SJSA1 (cell line): ENCODE measurements at regions not wholly inside any gene's neighbourhood (a gene's known extent, or its start where the extent isn't known, plus 50 kb on each side); places are given as distances from the start of the nearest gene placed in this dataset.
"Not testable (repeated sequence)": the region's sequence is repeated elsewhere in the genome, so short reads cannot be mapped to it uniquely, and the experiment has no call there.

ENCODE experiments used
- DNase-seq, 2 experiments: peaks; one replicate each; pipeline ENCODE4 v3.0.0-alpha.2; 2015 to 2020; ENCODE audit warnings: low spot score in 2 of 2, low read depth in 1 of 2
- H3K27ac ChIP-seq: fragments of 250-450 bp; sonication (Bioruptor Pico); 2 replicates; pipeline ENCODE4 v1.5.1; 2020; ENCODE audit warnings: mild to moderate bottlenecking, moderate library complexity
- H3K27me3 ChIP-seq: fragments of 250-450 bp; sonication (Bioruptor Pico); replicated peaks from 2 replicates; pipeline ENCODE4 v1.5.1; 2020; ENCODE audit warnings: mild to moderate bottlenecking, moderate library complexity
- H3K36me3 ChIP-seq: fragments of 250-450 bp; sonication (Bioruptor Pico); 2 replicates; pipeline ENCODE4 v1.5.1; 2020; ENCODE audit warnings: mild to moderate bottlenecking
- H3K4me1 ChIP-seq: fragments of 250-450 bp; sonication (Bioruptor Pico); replicated peaks from 2 replicates; pipeline ENCODE4 v1.6.1; 2021; ENCODE audit warnings: mild to moderate bottlenecking
- H3K4me3 ChIP-seq: fragments of 250-450 bp; sonication (Bioruptor Pico); 2 replicates; pipeline ENCODE4 v1.5.1; 2020; ENCODE audit warnings: mild to moderate bottlenecking
- H3K9me3 ChIP-seq: fragments of 250-450 bp; sonication (Bioruptor Pico); replicated peaks from 2 replicates; pipeline ENCODE4 v1.5.1; 2020; ENCODE audit warnings: mild to moderate bottlenecking

DNA sequence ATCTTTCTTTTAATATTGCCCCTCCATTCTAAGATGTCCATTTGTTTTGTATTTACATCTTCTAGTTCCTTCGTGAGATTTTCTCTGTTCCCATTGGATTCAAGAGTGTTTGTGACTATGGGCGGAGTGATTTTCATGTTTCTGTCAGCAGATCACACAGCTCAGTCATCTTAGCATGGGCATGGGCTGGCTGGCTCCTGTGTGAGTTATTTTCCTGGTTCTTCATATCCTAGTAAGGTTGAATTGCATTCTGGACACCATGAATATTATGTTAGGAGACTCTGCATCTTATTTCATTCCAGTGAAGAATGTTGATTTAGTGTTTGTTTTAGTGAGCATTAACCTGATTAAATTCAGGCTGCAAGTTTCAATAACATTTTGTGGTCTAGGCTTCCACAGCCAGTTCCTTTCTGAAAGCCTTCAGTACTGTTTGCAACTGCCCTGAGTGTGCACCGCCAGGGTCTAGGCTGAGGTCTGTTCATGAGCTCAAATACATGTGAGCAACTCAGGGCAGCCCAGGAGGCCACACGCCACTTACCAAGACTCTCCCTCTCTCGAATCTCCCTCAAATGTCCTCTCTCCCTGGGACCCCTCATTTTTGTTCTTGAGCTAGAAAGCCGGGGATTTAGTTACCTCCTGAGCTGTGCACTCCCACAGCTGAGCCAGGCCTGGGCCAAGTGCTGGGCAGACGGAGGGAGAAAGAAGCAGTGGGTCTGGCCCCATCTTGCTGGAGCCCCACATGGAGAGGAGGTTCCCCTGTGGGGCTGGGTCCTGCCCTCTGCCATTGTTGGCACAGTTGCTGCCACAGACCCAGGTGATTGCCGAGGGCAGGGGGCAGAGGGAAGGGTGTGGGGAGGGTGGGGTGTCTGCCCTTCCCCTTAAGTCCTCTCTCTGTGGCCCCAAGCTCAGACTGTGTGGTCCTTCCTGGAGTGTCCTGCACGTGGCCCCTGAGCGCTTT, 145.9 kb downstream of the RTP5 start:
- peaks cover 7% of the 10 kb centered on the region for H3K27me3 ChIP-seq
- no peak overlapping the region for H3K27ac ChIP-seq
- H3K36me3 ChIP-seq = no peaks in the 10 kb centered on the region
- H3K4me1 ChIP-seq = no peaks in the 10 kb centered on the region
- no peak for DNase-seq
- no peaks in the 10 kb centered on the region for H3K9me3 ChIP-seq
- H3K4me3 ChIP-seq = no peak overlapping the region

DNA sequence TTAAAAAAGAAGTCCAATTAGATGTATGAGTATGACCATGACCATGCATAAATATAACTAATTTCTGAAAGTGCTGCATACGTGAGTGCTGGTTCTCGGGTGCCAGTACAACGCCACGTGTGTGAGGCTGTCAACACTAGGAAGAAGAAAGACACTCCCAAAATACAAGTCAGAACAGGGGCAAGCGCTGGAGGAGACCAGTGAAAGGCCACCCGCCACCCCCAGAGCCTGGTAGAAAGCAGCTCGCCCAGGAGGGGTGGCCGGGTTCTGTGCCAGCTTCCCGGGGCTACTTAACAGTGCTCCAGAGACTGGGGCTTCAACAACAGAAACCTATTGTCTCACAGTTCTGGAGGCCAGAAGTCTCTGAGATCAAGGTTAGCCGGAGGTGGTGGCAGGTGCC, 147.6 kb downstream of the RTP5 start:
- Histone ChIP-seq H3K36me3 (no peaks in the 10 kb centered on the region), H3K4me1 (no peaks in the 10 kb centered on the region), H3K9me3 (no peaks in the 10 kb centered on the region), H3K4me3 (no peak overlapping the region), H3K27ac (no peak overlapping the region), H3K27me3 (peaks cover 9% of the 10 kb centered on the region)
- DNase-seq = no peak

DNA sequence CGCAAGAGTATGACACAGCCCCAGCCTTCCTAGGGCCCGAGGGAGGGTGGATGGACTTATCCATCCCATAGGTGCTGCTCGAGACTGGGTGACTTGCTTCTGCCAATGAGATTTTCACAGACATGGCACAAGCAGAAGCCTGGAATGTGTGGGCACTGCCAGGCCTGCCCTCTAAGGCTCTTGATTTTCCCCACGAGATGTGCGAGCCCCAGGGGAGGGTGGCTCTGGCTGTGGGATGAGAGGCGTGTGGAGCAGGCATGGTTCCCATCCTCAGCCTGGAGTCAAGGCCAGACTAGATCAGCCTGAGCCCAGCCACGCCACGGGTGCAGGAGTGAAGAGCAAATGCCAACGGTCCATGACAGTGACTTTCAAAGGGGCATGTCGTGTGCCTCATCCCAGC, 148.9 kb downstream of the RTP5 start:
- not testable (repeated sequence) for H3K9me3 ChIP-seq, H3K36me3 ChIP-seq, H3K4me1 ChIP-seq, DNase-seq, H3K27ac ChIP-seq, H3K4me3 ChIP-seq
- H3K27me3 ChIP-seq = peaks cover 14% of the 10 kb centered on the region

DNA sequence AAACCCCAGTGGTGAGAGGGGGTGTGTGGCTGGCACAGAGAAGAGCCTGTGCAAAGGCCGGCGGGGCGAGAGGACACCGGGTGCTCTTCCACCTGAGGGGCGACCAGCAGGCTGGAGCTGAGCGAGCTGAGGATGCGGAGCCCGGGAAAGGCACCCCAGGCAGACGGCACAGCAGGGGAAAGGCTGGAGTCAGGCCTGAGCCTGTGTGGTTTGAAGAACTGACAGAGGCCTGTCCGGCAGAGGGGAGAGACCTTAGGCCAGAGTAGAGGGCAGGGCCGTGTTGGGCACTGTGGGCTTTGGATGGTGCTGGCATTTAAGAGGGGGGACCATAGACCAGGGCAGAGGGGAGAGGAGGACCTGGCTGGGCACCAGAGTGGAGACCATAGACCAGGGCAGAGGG, 149.8 kb downstream of the RTP5 start:
- no peaks in the 10 kb centered on the region for H3K36me3 ChIP-seq
- no peak overlapping the region for H3K4me3 ChIP-seq
- no peak overlapping the region for H3K27ac ChIP-seq
- no peaks in the 10 kb centered on the region for H3K4me1 ChIP-seq
- H3K27me3 ChIP-seq = peaks cover 14% of the 10 kb centered on the region
- no peaks in the 10 kb centered on the region for H3K9me3 ChIP-seq
- DNase-seq = no peak

DNA sequence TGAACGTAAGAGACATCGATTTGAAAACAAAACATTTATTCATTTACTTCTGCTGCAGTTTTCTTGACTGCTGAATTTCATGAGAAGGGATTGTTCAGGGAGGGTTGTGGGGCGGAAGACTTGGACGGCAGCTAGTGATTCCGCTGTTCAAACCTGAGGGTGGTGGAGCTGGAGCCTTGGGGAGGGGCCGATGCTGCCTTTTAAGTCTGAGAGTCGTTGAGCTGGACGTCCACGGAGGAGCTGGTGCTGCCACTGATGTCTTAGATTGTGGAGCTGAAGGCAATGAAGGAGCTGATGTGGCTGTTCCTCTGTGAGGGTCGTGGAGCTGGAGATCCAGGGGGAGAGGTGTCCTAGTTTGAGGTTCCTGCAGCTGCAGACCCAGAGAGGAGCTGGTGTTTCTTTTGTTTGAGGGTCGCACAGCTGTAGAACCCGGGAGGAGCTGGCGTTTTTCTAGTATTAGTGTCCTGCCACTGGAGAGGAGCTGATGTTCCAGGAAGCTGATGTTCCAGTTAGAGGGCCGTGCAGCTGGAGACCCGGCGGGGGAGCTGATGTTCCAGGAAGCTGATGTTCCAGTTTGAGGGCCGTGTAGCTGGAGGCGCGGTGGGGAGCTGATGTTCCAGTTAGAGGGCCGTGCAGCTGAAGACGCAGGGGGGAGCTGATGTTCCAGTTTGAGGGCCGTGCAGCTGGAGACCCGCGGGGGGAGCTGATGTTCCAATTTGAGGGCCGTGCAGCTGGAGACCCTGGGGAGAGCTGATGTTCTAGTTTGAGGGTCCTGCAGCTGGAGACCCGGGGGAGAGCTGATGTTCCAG, 150.9 kb downstream of the RTP5 start:
- DNase-seq = peak; percentile 27 to 61
- H3K27me3 ChIP-seq = peaks cover 17% of the 10 kb centered on the region; the same call in 1 of the 2 replicates

DNA sequence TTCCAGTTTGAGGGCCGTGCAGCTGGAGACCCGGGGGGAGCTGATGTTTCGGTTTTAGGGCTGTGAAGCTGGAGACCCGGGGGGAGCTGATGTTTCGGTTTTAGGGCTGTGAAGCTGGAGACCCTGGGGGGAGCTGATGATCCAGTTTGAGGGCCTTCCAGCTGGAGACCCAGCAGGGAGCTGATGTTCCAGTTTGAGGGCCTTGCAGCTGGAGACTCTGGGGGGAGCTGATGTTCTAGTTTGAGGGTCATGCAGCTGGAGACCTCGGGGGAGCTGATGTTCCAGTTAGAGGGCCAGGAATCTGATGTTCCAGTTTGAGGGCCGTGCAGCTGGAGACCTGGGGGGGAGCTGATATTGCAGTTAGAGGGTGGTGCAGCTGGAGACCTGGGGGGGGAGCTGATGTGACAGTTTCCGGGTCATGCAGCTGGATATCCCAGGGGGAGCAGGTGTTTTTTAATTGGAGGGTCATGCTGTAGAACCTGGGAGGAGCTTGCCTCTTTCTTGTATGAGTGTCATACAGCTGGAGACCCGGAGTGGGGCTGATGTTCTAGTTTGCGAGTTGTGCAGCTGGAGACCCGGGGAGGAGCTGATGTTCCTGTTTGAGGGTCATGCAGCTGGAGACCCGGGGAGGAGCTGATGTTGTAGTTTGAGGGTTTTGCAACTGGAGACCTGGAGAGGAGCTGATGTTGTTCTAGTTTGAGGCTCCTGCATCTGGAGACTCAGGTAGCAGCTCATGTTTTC, 153.2 kb downstream of the RTP5 start:
- peaks cover 15% of the 10 kb centered on the region; the same call in 1 of the 2 replicates for H3K27me3 ChIP-seq
- no peak for DNase-seq
- no peak overlapping the region for H3K27ac ChIP-seq
- no peaks in the 10 kb centered on the region for H3K36me3 ChIP-seq
- no peaks in the 10 kb centered on the region for H3K4me1 ChIP-seq
- H3K9me3 ChIP-seq = no peaks in the 10 kb centered on the region
- H3K4me3 ChIP-seq = no peak overlapping the region

More for the DNA sequence above, 150.9 kb downstream of the RTP5 start:
- Histone ChIP-seq H3K36me3 (no peaks in the 10 kb centered on the region), H3K9me3 (no peaks in the 10 kb centered on the region), H3K4me3 (no peak overlapping the region), H3K27ac (no peak overlapping the region), H3K4me1 (no peaks in the 10 kb centered on the region)

DNA sequence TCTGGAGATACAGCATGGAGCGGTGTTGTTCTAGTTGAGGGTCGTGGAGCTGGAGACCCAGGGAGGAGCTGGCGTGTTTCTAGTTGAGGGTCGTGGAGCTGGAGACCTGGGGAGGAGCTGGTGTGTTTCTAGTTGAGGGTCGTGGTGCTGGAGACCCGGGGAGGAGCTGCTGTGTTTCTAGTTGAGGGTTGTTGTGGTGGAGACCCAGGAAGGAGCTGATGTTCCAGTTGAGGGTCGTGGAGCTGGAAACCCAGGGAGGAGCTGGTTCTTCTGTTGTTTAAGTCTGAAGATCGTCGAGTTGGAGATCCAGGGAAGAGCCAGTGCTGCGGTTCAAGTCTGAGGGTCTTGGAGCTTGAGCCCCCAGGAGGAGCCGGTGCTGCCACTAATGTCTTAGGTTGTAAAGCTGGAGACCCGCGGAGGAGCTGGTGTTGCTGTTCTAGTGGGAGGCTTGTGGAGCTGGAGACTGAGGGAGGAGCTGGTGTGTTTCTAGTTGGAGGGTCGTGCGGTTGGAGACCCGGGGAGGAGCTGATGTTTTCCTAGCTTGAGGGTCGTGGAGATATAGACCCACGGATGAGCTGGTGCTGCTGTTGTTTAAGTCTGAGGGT, 155.3 kb downstream of the RTP5 start:
- DNase-seq = peak in 1 of 2 experiments; percentile 17
- H3K4me3 ChIP-seq = no peak overlapping the region
- H3K4me1 ChIP-seq = no peaks in the 10 kb centered on the region
- H3K36me3 ChIP-seq = no peaks in the 10 kb centered on the region
- H3K9me3 ChIP-seq = no peaks in the 10 kb centered on the region
- no peak overlapping the region for H3K27ac ChIP-seq
- H3K27me3 ChIP-seq = peaks cover 15% of the 10 kb centered on the region; the same call in 1 of the 2 replicates

DNA sequence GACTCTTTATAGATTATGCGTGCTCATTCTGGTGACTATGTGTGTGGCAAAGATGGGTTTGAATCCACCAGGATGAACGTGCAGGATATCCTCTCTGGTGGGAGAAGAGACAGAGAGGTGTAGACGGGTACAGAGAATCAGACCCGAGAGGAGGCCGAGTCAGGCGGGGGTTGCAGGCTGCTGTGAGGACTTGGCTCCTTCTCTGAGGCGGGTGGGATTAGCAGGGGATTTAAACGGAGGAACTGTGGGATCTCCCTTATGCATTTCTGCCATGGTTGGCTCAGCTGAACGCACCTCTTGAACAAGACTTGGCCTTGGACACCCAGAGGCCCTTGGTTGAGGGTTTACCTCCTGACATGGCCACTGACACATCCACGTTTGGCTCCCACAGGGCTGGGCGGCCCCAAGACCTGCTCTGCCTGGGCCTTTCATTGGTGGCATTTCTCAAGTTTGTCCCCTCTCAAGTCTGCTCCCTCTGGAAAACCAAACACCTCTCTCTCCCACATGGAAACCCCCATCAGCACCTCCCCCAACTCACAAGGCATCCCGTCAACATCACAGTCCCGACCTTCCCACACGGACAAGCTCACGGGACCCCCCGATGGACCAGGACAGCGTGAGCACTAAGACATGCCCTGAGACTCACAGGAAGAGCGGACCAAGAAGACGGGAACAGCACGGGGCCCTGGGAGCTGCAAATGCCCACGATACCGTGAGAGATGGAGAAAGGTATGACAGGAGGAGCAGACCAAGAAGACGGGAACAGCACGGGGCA, 158.3 kb downstream of the RTP5 start:
- H3K36me3 ChIP-seq = no peaks in the 10 kb centered on the region
- DNase-seq = peak in 1 of 2 experiments; percentile 28
- peaks cover 13% of the 10 kb centered on the region for H3K4me1 ChIP-seq
- H3K27me3 ChIP-seq = 0 out of 2 replicates have a peak, but pooled peaks cover 15% of the 10 kb centered on the region
- H3K9me3 ChIP-seq = no peaks in the 10 kb centered on the region
- no peak overlapping the region for H3K4me3 ChIP-seq
- H3K27ac ChIP-seq = no peak overlapping the region

DNA sequence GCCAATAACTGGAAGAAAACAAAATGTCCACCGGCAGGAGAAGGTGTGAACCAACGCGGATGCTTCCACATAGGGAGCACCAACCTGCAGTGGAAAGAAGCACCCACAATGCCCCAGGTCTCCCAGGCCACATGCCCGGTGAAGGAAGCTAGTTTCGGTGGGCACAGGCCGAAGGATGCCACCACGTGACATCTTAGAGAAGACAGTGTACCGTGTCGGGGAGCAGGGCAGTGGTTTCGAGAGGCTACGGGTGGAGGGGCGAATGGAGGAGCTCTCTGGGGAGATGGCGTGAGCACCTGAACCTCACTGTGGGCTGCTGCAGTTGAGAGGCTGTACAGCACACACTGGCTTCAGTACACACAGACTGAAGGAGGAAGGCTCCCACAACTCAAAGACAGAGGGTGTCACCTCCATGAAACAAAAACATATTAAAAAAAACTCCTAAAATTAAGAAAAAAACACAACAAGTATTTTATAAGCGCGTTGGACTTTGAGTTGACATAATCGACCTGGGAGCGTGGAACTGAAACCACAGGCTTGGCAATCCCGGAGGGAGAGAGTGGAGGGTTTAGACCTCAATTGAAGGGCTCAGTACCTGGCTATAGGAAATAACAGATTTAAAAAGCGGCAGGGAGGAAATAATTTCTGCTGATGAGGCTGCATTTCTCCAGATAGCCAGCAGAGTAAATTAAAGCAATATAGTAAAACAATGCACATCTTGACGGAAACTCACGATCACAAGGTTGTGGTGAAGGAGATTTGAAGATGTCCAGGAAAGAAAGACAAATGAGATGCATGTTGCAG, 160.1 kb downstream of the RTP5 start:
- H3K27me3 ChIP-seq = 0 out of 2 replicates have a peak, but pooled peaks cover 9% of the 10 kb centered on the region
- no peaks in the 10 kb centered on the region for H3K9me3 ChIP-seq
- no peak overlapping the region for H3K27ac ChIP-seq
- peaks cover 13% of the 10 kb centered on the region for H3K4me1 ChIP-seq
- H3K36me3 ChIP-seq = no peaks in the 10 kb centered on the region
- DNase-seq = peak in 1 of 2 experiments; percentile 28
- no peak overlapping the region for H3K4me3 ChIP-seq

DNA sequence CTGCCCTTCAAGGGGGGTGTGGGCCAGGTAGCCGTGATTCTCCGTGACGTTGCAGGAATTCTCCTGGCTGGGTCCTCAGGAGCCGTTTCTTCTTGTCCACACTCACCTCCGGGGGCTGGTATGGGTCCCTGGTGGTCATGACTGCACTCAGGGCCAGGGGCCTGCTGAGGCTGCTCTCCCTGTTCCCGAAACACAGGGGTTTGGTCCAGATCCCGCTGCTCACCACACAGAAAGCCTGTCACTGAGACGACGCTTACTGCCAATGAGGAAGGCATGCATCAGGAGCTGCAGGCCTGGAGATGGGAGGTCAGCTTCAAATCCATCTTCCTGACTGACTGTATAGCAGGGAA, 160.7 kb downstream of the RTP5 start:
- H3K27ac ChIP-seq = no peak overlapping the region
- no peaks in the 10 kb centered on the region for H3K36me3 ChIP-seq
- no peak overlapping the region for H3K4me3 ChIP-seq
- 0 out of 2 replicates have a peak, but pooled peaks cover 6% of the 10 kb centered on the region for H3K27me3 ChIP-seq
- H3K4me1 ChIP-seq = peaks cover 13% of the 10 kb centered on the region
- no peaks in the 10 kb centered on the region for H3K9me3 ChIP-seq
- peak in 1 of 2 experiments; percentile 28 for DNase-seq

DNA sequence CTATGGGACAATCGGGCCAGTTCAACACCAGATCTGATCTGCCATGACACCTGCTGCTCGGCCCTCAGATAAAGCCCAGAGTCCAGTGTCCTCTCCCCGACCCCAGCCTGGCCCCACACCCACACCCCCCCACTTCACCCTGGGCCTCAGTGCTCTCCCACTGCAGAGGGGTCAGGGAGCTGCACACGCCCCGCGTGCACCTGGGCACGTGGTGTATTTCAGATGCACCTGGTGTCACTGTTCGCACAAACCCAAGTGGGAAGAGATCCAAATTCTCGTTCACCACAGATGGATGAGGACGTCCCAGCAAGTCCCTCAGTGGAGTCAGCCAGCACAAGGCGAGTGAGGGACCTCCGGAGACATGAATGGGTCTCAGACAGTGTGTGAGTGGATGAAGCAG, 161.3 kb downstream of the RTP5 start:
- H3K27ac ChIP-seq = no peak overlapping the region
- peaks cover 13% of the 10 kb centered on the region for H3K4me1 ChIP-seq
- H3K27me3 ChIP-seq = 0 out of 2 replicates have a peak, but pooled peaks cover 6% of the 10 kb centered on the region
- no peak overlapping the region for H3K4me3 ChIP-seq
- DNase-seq = peak in 1 of 2 experiments; percentile 21
- H3K9me3 ChIP-seq = no peaks in the 10 kb centered on the region
- no peaks in the 10 kb centered on the region for H3K36me3 ChIP-seq

DNA sequence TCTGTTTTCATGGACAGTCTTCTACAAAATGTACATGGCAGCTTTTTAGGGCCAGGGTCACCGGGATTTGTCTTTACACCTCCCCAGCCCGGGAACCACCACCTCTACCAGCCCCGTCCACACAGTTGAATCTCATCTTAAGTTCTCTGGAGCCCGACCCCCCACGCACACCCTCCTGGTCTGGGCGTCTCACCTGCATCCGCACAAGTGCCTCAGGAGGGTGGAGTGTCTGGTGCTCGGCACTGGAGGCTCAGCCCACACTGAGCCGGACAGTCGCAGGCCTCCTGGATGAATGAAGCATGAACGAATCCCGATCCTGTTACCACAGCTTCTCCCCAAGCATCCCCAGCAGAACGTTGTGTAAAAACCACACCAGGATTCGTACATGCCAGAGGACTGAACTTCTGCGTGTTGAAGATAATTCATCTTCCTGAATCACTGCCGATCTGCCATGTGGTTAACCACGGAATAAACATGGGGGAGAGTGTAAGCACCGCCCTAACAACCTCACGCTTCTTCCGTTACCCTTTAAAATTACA, 162.0 kb downstream of the RTP5 start:
- DNase-seq = peak; percentile 67 to 72
- H3K27ac ChIP-seq = no peak overlapping the region
- peaks cover 13% of the 10 kb centered on the region for H3K4me1 ChIP-seq
- H3K27me3 ChIP-seq = 0 out of 2 replicates have a peak, but pooled peaks cover 8% of the 10 kb centered on the region
- H3K9me3 ChIP-seq = no peaks in the 10 kb centered on the region
- no peak overlapping the region for H3K4me3 ChIP-seq
- no peaks in the 10 kb centered on the region for H3K36me3 ChIP-seq
